ENCODE measurements at regions not wholly inside any gene's neighbourhood (a gene's known extent, or its start where the extent isn't known, plus 50 kb on each side); places are given as distances from the start of the nearest gene placed in this dataset.
"Not testable (repeated sequence)": the region's sequence is repeated elsewhere in the genome, so short reads cannot be mapped to it uniquely, and the experiment has no call there.

GRCh38 chr21:5975719-5976118 lies 4545.7 kb upstream of the TPTE start:
- DNase-seq = not testable (repeated sequence)

GRCh38 chr21:5997586-5997985 lies 4523.8 kb upstream of the TPTE start:
- not testable (repeated sequence) for DNase-seq

GRCh38 chr21:6015422-6016057 lies 4505.8 kb upstream of the TPTE start:
- DNase-seq = not testable (repeated sequence)

GRCh38 chr21:6020460-6020859 lies 4500.9 kb upstream of the TPTE start:
- DNase-seq = not testable (repeated sequence)

GRCh38 chr21:6020953-6021716 lies 4500.2 kb upstream of the TPTE start:
- DNase-seq = not testable (repeated sequence)

GRCh38 chr21:6021717-6022270 lies 4499.6 kb upstream of the TPTE start:
- not testable (repeated sequence) for DNase-seq

GRCh38 chr21:6023331-6023730 lies 4498.1 kb upstream of the TPTE start:
- not testable (repeated sequence) for DNase-seq

GRCh38 chr21:6025139-6025538 lies 4496.2 kb upstream of the TPTE start:
- not testable (repeated sequence) for DNase-seq

GRCh38 chr21:6027497-6027896 lies 4493.9 kb upstream of the TPTE start:
- DNase-seq = not testable (repeated sequence)

- DNase-seq = not testable (repeated sequence)
These were observed 4487.2 kb upstream of the TPTE start for GRCh38 chr21:6034124-6034678.

GRCh38 chr21:6034820-6035473 lies 4486.4 kb upstream of the TPTE start:
- DNase-seq = not testable (repeated sequence)

GRCh38 chr21:6035474-6036155 lies 4485.8 kb upstream of the TPTE start:
- DNase-seq = not testable (repeated sequence)

- DNase-seq = not testable (repeated sequence)
These were observed 4482.2 kb upstream of the TPTE start for GRCh38 chr21:6039224-6039623.

- not testable (repeated sequence) for DNase-seq
These were observed 4481.3 kb upstream of the TPTE start for GRCh38 chr21:6040095-6040494.

- peak in 1 of 2 experiments; percentile 0 for DNase-seq
These were observed 4477.7 kb upstream of the TPTE start for GRCh38 chr21:6043430-6044275.

GRCh38 chr21:6044695-6045094 lies 4476.7 kb upstream of the TPTE start:
- not testable (repeated sequence) for DNase-seq

- DNase-seq = not testable (repeated sequence)
These were observed 4471.5 kb upstream of the TPTE start for GRCh38 chr21:6049930-6050329.

GRCh38 chr21:6052109-6052508 lies 4469.3 kb upstream of the TPTE start:
- DNase-seq = not testable (repeated sequence)

GRCh38 chr21:6053145-6053544 lies 4468.2 kb upstream of the TPTE start:
- DNase-seq = not testable (repeated sequence)

- DNase-seq = not testable (repeated sequence)
These were observed 4462.4 kb upstream of the TPTE start for GRCh38 chr21:6058997-6059396.

GRCh38 chr21:6060054-6060681 lies 4461.2 kb upstream of the TPTE start:
- DNase-seq = not testable (repeated sequence)

All from stimulated activated CD4-positive, alpha-beta T cell treated with anti-CD3 and anti-CD28 coated beads, Interleukin-4, amount 100 ng/mL, for 4 hours (primary cell).